ENCODE measurements at regions not wholly inside any gene's neighbourhood (a gene's known extent, or its start where the extent isn't known, plus 50 kb on each side); places are given as distances from the start of the nearest gene placed in this dataset.

- DNase-seq (ENCODE audit: extremely low read depth, low read depth) = no peak
- TF ChIP-seq CTCF (IDR thresholded peaks at IDR 0.05; ENCODE audit: low read depth, low read length, missing control alignments) = no peak
- H3K4me3 ChIP-seq (replicated peaks; ENCODE audit: low read depth, low read length) = no peak overlapping the region
Measured at GRCh38 chr2:215672406-215672805, 236.5 kb upstream of the FN1 start.

GRCh38 chr2:215671691-215672090, 235.8 kb upstream of the FN1 start:
- no peak overlapping the region for H3K4me3 ChIP-seq (replicated peaks; ENCODE audit: low read depth, low read length)
- no peak for DNase-seq (ENCODE audit: extremely low read depth, low read depth)
- TF ChIP-seq CTCF (IDR thresholded peaks at IDR 0.05; ENCODE audit: low read depth, low read length, missing control alignments) = peak; percentile 2

- TF ChIP-seq CTCF (IDR thresholded peaks at IDR 0.05; ENCODE audit: low read depth, low read length, missing control alignments) = no peak
Measured at GRCh38 chr2:215671244-215671643, 235.4 kb upstream of the FN1 start.

GRCh38 chr2:215670396-215670795, 234.5 kb upstream of the FN1 start:
- H3K4me3 ChIP-seq (replicated peaks; ENCODE audit: low read depth, low read length) = no peak overlapping the region
- no peak for DNase-seq (ENCODE audit: extremely low read depth, low read depth)
- TF ChIP-seq CTCF (IDR thresholded peaks at IDR 0.05; ENCODE audit: low read depth, low read length, missing control alignments) = no peak

More at GRCh38 chr2:215671244-215671643, 235.4 kb upstream of the FN1 start:
- DNase-seq (ENCODE audit: extremely low read depth, low read depth) = no peak
- no peak overlapping the region for H3K4me3 ChIP-seq (replicated peaks; ENCODE audit: low read depth, low read length)

DNA sequence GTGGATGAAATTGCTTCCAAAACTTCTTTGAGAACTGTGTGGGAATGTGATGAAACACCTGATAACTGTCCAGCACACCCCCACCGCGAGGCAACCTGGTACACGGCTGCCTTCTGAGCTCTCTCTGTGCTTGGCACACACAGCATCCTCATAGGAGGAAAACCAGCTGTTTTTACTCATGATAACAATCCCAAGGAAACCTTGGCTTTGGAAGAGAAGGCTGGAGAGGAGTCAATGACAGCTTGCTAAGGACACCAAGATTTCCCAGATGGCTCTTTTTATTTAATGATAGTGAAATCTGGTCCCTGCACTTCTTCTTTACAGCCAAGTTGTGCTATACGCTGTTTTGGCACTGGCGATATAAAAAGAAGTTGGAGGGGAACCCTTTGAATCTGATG, 232.5 kb upstream of the FN1 start:
- H3K4me3 ChIP-seq (replicated peaks; ENCODE audit: low read depth, low read length) = no peak overlapping the region
- TF ChIP-seq CTCF (IDR thresholded peaks at IDR 0.05; ENCODE audit: low read depth, low read length, missing control alignments) = no peak
- DNase-seq (ENCODE audit: extremely low read depth, low read depth) = no peak

GRCh38 chr2:215667585-215668377, 231.9 kb upstream of the FN1 start:
- DNase-seq (ENCODE audit: extremely low read depth, low read depth) = no peak
- H3K4me3 ChIP-seq (replicated peaks; ENCODE audit: low read depth, low read length) = no peak overlapping the region

More at GRCh38 chr2:215667585-215668377, 231.9 kb upstream of the FN1 start:
- TF ChIP-seq CTCF (IDR thresholded peaks at IDR 0.05; ENCODE audit: low read depth, low read length, missing control alignments) = no peak
